ENCODE measurements at regions not wholly inside any gene's neighbourhood (a gene's known extent, or its start where the extent isn't known, plus 50 kb on each side); places are given as distances from the start of the nearest gene placed in this dataset.

- no peak overlapping the region for H3K27ac Mint-ChIP-seq
- H3K4me3 ChIP-seq, result no peak overlapping the region
- H4K20me1 ChIP-seq (replicated peaks; ENCODE audit: insufficient read depth), result no peaks in the 10 kb centered on the region
- H3F3A ChIP-seq (replicated peaks; ENCODE audit: low read depth), result no peaks in the 10 kb centered on the region
- TF ChIP-seq EZH2phosphoT487 (IDR thresholded peaks at IDR 0.05; ENCODE audit: unreplicated experiment) (no peak), STAT1 (IDR thresholded peaks at IDR 0.05; ENCODE audit: unreplicated experiment) (no peak), ETS1 (IDR thresholded peaks at IDR 0.05) (no peak), EZH2 (IDR thresholded peaks at IDR 0.05; ENCODE audit: low read depth, unreplicated experiment) (no peak), REST (IDR thresholded peaks at IDR 0.05; ENCODE audit: unreplicated experiment) (no peak), ZNF114 (CRISPR knock-in tag; IDR thresholded peaks at IDR 0.05) (no peak), JUNB (IDR thresholded peaks at IDR 0.05; ENCODE audit: unreplicated experiment) (no peak), ZNF331 (CRISPR knock-in tag; IDR thresholded peaks at IDR 0.05; ENCODE audit: low read depth) (no peak), POLR2AphosphoS5 (IDR thresholded peaks at IDR 0.05; ENCODE audit: low read depth) (no peak), CTCF (conservative IDR thresholded peaks at IDR 0.05; ENCODE audit: low read depth in 2 of 2) (no peak), ZNF462 (CRISPR knock-in tag; IDR thresholded peaks at IDR 0.05) (no peak), NANOG (IDR thresholded peaks at IDR 0.05; ENCODE audit: borderline replicate concordance) (no peak), CREB1 (CRISPR knock-in tag; IDR thresholded peaks at IDR 0.05; ENCODE audit: low read depth) (no peak)
- H3K27ac ChIP-seq (ENCODE audit: low read depth), result no peak overlapping the region
- no peaks in the 10 kb centered on the region; the same call in 1 of the 2 replicates for H3K9me2 ChIP-seq (ENCODE audit: insufficient read depth)
- no peaks in the 10 kb centered on the region for H3K36me3 ChIP-seq (ENCODE audit: insufficient read depth)
- no peaks in the 10 kb centered on the region for H3K27me3 Mint-ChIP-seq (ENCODE audit: insufficient read depth, low read depth, poor library complexity)
- no peaks in the 10 kb centered on the region for H3K4me1 Mint-ChIP-seq
- no peaks in the 10 kb centered on the region for H3K27me3 ChIP-seq (ENCODE audit: insufficient read depth)
- ATAC-seq, result no peak
- no peaks in the 10 kb centered on the region for H3K9me3 Mint-ChIP-seq
- no peaks in the 10 kb centered on the region for H3K36me3 Mint-ChIP-seq (ENCODE audit: low read depth)
- no peak for DNase-seq (ENCODE audit: low spot score)
- no peak overlapping the region for H3K4me3 Mint-ChIP-seq
- no peak overlapping the region for H2AFZ ChIP-seq
- no peak overlapping the region for H3K4me2 ChIP-seq
- H3K79me2 ChIP-seq (replicated peaks; ENCODE audit: insufficient read depth), result no peaks in the 10 kb centered on the region
- H3K4me1 ChIP-seq (ENCODE audit: insufficient read depth), result no peaks in the 10 kb centered on the region
Measured at GRCh38 chr12:27183342-27183741, 60.7 kb upstream of the STK38L start.
